Astrocyte (in vitro differentiated cells and primary cell): ENCODE measurements at regions not wholly inside any gene's neighbourhood (a gene's known extent, or its start where the extent isn't known, plus 50 kb on each side); places are given as distances from the start of the nearest gene placed in this dataset.

ENCODE experiments used
- DNase-seq: peaks from one replicate; pipeline ENCODE4 v3.0.0-alpha.2; 2010; ENCODE audit warnings: low read depth
- FAIRE-seq: peaks from 2 replicates; lab custom pipeline; 2011; peaks lifted over from hg19 to GRCh38; lab: Jason Lieb, UNC
- H2AFZ ChIP-seq: 2 replicates; pipeline ENCODE4 v1.6.0; 2012; ENCODE audit warnings: low read depth, low read length, inconsistent platforms
- H3K27ac ChIP-seq: 2 replicates; pipeline ENCODE4 v1.5.1; 2011; ENCODE audit warnings: low read depth, low read length, inconsistent platforms
- H3K27me3 ChIP-seq: 2 replicates; pipeline ENCODE4 v1.6.0; 2011; ENCODE audit warnings: low read length, inconsistent platforms; ENCODE audit not compliant: insufficient read depth
- H3K36me3 ChIP-seq: 2 replicates; pipeline ENCODE4 v1.5.1; 2011; ENCODE audit warnings: low read length, inconsistent platforms; ENCODE audit not compliant: insufficient read depth
- H3K4me1 ChIP-seq: 2 replicates; pipeline ENCODE4 v1.5.1; 2011; ENCODE audit warnings: low read length, inconsistent platforms; ENCODE audit not compliant: insufficient read depth
- H3K4me2 ChIP-seq: 2 replicates; pipeline ENCODE4 v1.6.0; 2012; ENCODE audit warnings: low read length, inconsistent platforms
- H3K4me3 ChIP-seq: 2 replicates; pipeline ENCODE4 v1.5.1; 2011; ENCODE audit warnings: low read depth, mild to moderate bottlenecking, low read length, inconsistent platforms; ENCODE audit not compliant: insufficient read depth
- H3K79me2 ChIP-seq: 2 replicates; pipeline ENCODE4 v1.6.0; 2012; ENCODE audit warnings: mild to moderate bottlenecking, low read length, inconsistent platforms; ENCODE audit not compliant: insufficient read depth
- H3K9ac ChIP-seq: 2 replicates; pipeline ENCODE4 v1.6.0; 2012; ENCODE audit warnings: mild to moderate bottlenecking, low read length, inconsistent platforms
- H3K9me3 ChIP-seq: 2 replicates; pipeline ENCODE4 v1.5.1; 2012; ENCODE audit warnings: low read depth, mild to moderate bottlenecking, low read length, inconsistent platforms; ENCODE audit not compliant: insufficient read depth
- H4K20me1 ChIP-seq: 2 replicates; pipeline ENCODE4 v1.6.0; 2012; ENCODE audit warnings: low read length, inconsistent platforms; ENCODE audit not compliant: insufficient read depth
- H3K27ac Mint-ChIP-seq: one replicate; pipeline ENCODE4 v1.8.0; 2021; ENCODE audit warnings: mild to moderate bottlenecking, mixed read lengths; ENCODE audit not compliant: unreplicated experiment
- H3K27me3 Mint-ChIP-seq: one replicate; pipeline ENCODE4 v1.8.0; 2021; ENCODE audit warnings: low read depth, mixed read lengths; ENCODE audit not compliant: unreplicated experiment
- H3K36me3 Mint-ChIP-seq: one replicate; pipeline ENCODE4 v1.8.0; 2021; ENCODE audit warnings: low read depth, mixed read lengths; ENCODE audit not compliant: unreplicated experiment
- H3K4me1 Mint-ChIP-seq: one replicate; pipeline ENCODE4 v1.8.0; 2021; ENCODE audit warnings: low read depth, mixed read lengths; ENCODE audit not compliant: unreplicated experiment
- H3K4me3 Mint-ChIP-seq: one replicate; pipeline ENCODE4 v1.8.0; 2021; ENCODE audit warnings: mild to moderate bottlenecking, moderate library complexity, mixed read lengths; ENCODE audit not compliant: unreplicated experiment
- H3K9me3 Mint-ChIP-seq: one replicate; pipeline ENCODE4 v1.8.0; 2021; ENCODE audit warnings: mild to moderate bottlenecking, mixed read lengths; ENCODE audit not compliant: unreplicated experiment
- CTCF ChIP-seq: IDR thresholded peaks from 2 replicates; pipeline ENCODE4 v1.5.1; 2011; ENCODE audit warnings: low read depth, mild to moderate bottlenecking, inconsistent platforms, low read length, moderate library complexity; ENCODE audit not compliant: insufficient read depth
- EZH2 ChIP-seq: IDR thresholded peaks from 2 replicates; pipeline ENCODE4 v1.6.1; 2012; ENCODE audit warnings: mild to moderate bottlenecking, low read length, inconsistent platforms; ENCODE audit not compliant: insufficient read depth

- Histone ChIP-seq H3K27me3 (no peaks in the 10 kb centered on the region), H3K9ac (no peak overlapping the region), H3K27ac (no peak overlapping the region), H4K20me1 (no peaks in the 10 kb centered on the region), H3K4me3 (no peak overlapping the region), H3K4me1 (no peaks in the 10 kb centered on the region), H3K4me2 (no peak overlapping the region), H3K79me2 (no peaks in the 10 kb centered on the region), H3K36me3 (no peaks in the 10 kb centered on the region), H3K9me3 (no peaks in the 10 kb centered on the region), H2AFZ (no peak overlapping the region)
- DNase-seq (no peak), FAIRE-seq (no peak)
- Mint-ChIP-seq H3K27me3 (no peaks in the 10 kb centered on the region), H3K27ac (no peak overlapping the region), H3K9me3 (no peaks in the 10 kb centered on the region), H3K4me3 (no peak overlapping the region), H3K4me1 (peaks cover 7% of the 10 kb centered on the region), H3K36me3 (no peaks in the 10 kb centered on the region)
- TF ChIP-seq CTCF, result no peak
Observed at GRCh38 chr13:37978680-37979079, 109.1 kb upstream of the TRPC4 start.

- no peaks in the 10 kb centered on the region for H3K36me3 ChIP-seq
- peaks cover 2% of the 10 kb centered on the region for H3K9me3 Mint-ChIP-seq
Observed at GRCh38 chr13:37968555-37968954, 99.0 kb upstream of the TRPC4 start.

GRCh38 chr13:37966266-37966665 is 96.7 kb upstream of the TRPC4 start:
- no peak overlapping the region for H3K27ac Mint-ChIP-seq
- H2AFZ ChIP-seq, result no peak overlapping the region
- no peaks in the 10 kb centered on the region for H3K36me3 Mint-ChIP-seq
- no peak overlapping the region for H3K4me3 Mint-ChIP-seq
- H3K27ac ChIP-seq, result no peak overlapping the region
- H3K4me3 ChIP-seq, result no peak overlapping the region
- no peaks in the 10 kb centered on the region for H3K27me3 ChIP-seq
- peaks cover 2% of the 10 kb centered on the region for H3K9me3 Mint-ChIP-seq
- no peaks in the 10 kb centered on the region for H3K4me1 Mint-ChIP-seq
- TF ChIP-seq CTCF (no peak), EZH2 (no peak)
- H3K9ac ChIP-seq, result no peak overlapping the region
- DNase-seq (no peak), FAIRE-seq (no peak)
- no peaks in the 10 kb centered on the region for H3K4me1 ChIP-seq
- no peaks in the 10 kb centered on the region for H3K27me3 Mint-ChIP-seq
- H3K4me2 ChIP-seq, result no peak overlapping the region
- no peaks in the 10 kb centered on the region for H3K79me2 ChIP-seq
- H3K36me3 ChIP-seq, result no peaks in the 10 kb centered on the region
- no peaks in the 10 kb centered on the region for H4K20me1 ChIP-seq
- H3K9me3 ChIP-seq, result no peaks in the 10 kb centered on the region

More at GRCh38 chr13:37968555-37968954, 99.0 kb upstream of the TRPC4 start:
- no peaks in the 10 kb centered on the region for H3K27me3 ChIP-seq
- no peak for DNase-seq
- H3K27ac ChIP-seq, result no peak overlapping the region
- H4K20me1 ChIP-seq, result no peaks in the 10 kb centered on the region
- no peak overlapping the region for H2AFZ ChIP-seq
- no peaks in the 10 kb centered on the region for H3K79me2 ChIP-seq
- H3K9me3 ChIP-seq, result no peaks in the 10 kb centered on the region
- FAIRE-seq, result no peak
- H3K4me3 ChIP-seq, result no peak overlapping the region
- H3K4me1 ChIP-seq, result no peaks in the 10 kb centered on the region
- H3K9ac ChIP-seq, result no peak overlapping the region
- Mint-ChIP-seq H3K36me3 (no peaks in the 10 kb centered on the region), H3K27me3 (no peaks in the 10 kb centered on the region), H3K4me3 (no peak overlapping the region), H3K4me1 (no peaks in the 10 kb centered on the region), H3K27ac (no peak overlapping the region)
- TF ChIP-seq EZH2 (no peak), CTCF (no peak)
- no peak overlapping the region for H3K4me2 ChIP-seq
